ENCODE measurements at regions not wholly inside any gene's neighbourhood (a gene's known extent, or its start where the extent isn't known, plus 50 kb on each side); places are given as distances from the start of the nearest gene placed in this dataset.
"Not testable (repeated sequence)": the region's sequence is repeated elsewhere in the genome, so short reads cannot be mapped to it uniquely, and the experiment has no call there.

- no peak for DNase-seq
Measured at GRCh38 chr3:110910346-110910955, 161.2 kb upstream of the NECTIN3 start.

GRCh38 chr3:110918963-110919362 lies 152.7 kb upstream of the NECTIN3 start:
- no peak for DNase-seq

DNA sequence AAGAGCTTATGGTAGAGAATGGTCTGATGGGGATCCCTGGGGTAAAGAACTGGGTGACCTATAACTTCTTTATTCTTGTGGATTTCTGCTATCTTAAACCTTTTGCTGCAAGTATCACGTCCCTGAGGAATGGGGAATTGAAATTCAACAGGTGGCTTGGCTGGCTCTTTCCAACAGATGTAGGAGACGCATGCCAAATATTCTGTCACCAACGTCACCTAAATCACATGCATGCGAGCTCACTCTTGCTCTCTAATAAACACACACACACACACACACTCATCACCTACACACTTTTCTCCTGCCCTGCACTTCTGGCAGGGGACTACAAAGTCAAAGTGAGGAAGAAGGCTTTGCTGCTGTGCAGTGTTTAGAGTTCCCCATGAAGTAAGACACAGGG lies 145.8 kb upstream of the NECTIN3 start:
- no peak for DNase-seq

GRCh38 chr3:110928016-110928662 lies 143.5 kb upstream of the NECTIN3 start:
- DNase-seq: no peak

- no peak for DNase-seq
Measured at GRCh38 chr3:110929816-110930215, 141.8 kb upstream of the NECTIN3 start.

DNA sequence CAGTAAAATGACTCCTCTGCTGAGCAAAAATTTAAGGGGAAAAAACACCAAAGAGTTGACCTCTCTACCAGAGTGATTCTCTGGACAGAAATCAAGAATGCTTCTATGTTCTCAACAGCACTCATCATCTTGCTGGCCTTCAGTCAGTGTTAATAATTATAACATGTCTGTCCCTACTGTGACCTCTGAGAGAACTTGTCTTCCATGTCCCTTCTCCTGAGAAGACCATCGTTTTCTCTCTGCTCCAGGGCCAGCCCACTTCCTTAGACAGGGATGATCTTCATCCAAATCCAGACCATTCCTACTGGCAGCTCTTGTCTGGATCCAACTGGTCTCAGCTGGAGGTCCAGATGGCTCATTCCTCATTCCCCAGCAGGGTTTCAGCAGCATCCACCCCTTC lies 139.0 kb upstream of the NECTIN3 start:
- no peak for DNase-seq

- DNase-seq: no peak
Measured at GRCh38 chr3:110933821-110934426, 137.7 kb upstream of the NECTIN3 start.

- DNase-seq: no peak
Measured at GRCh38 chr3:110938629-110939028, 133.0 kb upstream of the NECTIN3 start.

DNA sequence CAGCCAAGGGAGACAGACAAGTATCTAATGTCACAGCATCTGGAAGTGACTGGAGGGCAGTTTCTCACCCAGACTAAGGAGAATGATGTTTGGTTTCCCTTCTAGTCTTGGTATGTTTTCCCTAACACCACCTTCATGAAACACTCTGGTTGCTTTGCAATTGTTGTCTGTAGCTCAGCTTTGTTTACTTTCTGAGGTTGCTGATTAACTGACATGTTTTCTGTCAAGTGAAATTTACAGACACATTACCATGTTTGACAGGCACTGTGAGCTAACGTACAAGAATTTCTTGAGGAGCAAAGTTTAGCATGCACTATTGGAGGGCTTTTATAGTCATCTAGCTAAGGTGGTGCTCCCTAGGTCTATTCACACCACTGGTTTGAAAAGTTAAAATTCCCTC lies 131.6 kb upstream of the NECTIN3 start:
- no peak for DNase-seq

- DNase-seq: no peak
Measured at GRCh38 chr3:110944782-110945181, 126.8 kb upstream of the NECTIN3 start.

DNA sequence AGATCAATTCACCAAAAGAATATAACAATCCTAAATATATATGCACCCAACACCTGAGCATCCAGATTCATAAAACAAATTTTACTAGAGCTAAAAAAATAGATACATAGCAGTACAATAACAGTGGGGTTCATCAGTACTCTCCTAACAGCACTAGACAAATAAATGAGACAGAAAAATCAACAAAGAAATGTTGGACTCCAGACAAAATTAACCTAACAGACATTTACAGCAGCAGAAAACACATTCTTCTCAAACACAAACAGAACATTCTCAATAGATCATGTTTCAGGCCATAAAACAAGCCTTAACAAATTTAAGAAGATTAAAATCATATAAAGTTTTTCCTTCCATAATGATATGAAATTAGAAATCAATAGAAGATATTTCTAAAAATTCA lies 124.8 kb upstream of the NECTIN3 start:
- no peak for DNase-seq

- not testable (repeated sequence) for DNase-seq
Measured at GRCh38 chr3:110949194-110949593, 122.4 kb upstream of the NECTIN3 start.

DNA sequence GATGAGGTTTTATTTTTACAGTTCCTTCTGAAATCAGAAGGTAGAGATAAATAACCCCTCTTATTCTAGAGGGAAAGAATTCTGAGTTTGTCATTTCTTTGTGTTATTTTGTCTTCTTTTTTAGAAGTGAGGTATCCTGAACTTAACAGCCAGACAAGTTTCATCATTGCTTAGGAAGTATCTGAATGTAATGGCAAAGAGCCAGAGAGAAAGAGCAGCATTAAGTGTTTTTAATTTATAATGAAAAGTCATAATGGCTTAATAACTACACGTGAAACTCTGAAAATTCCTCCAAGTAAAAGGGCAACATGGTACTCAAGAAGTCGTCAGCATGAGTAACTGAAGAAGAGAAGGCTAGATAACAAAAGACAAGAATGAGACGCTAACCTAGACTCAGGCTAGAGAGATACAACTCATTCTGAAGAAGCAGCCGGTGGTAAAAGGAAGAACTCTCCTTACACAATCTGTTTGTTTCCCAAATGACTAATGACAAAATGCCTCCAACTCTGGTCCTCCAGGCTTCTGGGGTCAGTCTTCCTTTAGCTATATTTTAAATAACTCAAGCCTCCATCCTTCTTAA lies 116.2 kb upstream of the NECTIN3 start:
- no peak for DNase-seq

DNA sequence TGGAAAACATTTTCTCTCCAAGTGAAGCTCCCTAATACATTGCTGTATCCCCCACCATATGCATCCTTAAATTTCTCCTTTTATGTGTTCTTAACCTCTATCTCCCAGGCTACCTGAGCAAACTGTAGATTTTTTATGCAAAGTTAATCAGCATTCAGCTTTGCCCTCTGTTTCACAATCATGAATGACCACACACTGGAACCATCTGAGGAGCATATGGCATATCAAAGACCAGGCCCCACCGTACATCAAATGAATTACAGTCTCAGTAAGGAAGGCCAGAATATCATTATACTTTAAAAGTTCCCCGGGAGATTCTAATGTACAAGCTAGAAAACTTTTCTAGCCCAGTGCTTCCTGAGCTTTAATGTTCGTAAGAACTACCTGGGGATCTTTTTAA lies 115.5 kb upstream of the NECTIN3 start:
- no peak for DNase-seq

- no peak for DNase-seq
Measured at GRCh38 chr3:110957247-110958025, 114.2 kb upstream of the NECTIN3 start.

DNA sequence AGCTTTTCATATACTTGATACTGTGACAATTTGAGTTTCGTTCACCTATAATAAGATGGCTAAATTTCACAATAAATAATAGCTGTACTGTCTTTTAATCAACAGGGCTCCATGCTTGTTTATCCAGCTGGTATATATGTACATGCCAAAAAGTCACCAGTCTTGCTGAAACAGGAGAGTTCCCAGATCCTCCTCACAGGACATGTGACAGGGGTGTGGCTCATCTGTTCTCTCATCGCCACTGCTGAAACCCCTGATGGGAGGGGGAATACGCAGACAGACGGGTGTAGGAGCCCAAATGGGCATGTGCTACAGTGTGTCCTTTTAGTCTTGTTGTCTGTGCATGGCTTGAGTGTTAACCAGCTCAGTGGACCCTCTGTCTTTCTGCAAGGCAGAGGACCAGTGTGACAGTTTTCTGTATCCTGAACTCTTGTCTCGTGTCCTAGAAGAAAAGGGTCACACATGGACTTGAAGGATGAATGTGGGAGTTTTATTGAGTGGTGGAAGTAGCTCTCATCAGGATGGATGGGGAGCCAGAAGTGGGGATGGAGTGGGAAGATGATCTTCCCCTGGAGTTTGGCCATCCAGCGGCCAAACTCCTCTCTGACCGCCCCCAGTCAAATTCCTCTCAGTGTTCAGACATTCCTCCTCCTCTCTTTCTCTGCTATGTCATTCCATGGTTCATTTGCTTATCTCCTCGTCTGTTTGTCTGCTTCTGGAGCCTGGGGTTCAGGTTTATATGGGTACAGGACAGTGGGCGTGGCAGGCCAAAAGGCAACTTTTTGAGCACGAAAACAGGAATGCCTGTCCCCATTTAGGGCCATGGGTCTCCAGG lies 113.1 kb upstream of the NECTIN3 start:
- DNase-seq: no peak

DNA sequence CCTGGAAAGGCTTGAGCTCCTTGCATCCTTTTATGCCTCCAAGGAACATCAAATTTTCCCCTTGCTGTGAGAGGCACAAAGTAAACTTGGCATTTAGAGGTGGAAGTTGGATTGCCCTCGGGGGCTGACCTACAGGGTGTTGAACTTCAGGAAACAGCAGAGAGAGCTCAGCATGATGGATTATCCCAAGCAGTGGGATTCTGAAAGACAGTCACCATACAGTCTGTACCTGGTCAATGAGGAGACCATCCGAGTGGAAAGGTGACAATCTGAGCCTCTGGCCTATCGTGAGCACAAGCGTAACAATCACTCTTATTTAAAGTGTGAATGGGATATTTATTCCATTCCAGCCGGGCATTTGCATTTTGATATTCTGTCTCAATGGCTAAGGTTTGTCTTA lies 105.6 kb upstream of the NECTIN3 start:
- DNase-seq: no peak

DNA sequence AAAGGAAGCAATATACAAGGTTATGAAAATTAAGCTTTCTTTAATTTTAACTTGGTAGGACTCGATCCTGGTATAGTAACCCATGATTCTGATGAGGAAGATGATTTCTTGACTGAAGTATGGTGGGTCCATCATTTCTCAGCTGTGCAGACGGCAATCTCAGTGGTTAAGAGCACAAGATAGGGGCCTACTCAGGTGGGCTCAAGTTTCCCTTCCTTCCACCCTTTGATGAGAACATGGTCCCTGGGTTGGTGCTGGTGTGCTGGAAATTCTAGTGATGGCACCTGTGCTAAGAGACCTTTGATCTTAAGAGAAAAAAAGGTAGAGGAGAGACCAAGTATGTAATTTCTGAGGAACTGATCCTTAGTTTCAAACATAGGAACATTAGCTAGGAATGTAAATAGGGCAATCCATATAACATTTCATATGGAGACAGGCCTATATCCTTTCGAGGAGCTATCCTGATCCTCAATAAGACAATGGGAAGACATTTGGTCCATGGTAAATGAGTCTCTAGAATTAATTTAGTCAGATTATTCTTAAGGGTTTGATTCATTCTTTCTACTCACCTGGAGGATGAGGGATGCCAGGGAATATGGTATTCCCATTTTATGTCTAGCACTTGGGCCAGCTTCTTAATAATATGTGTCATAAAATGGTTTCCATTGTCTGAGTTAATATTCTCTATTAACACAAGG lies 104.5 kb upstream of the NECTIN3 start:
- no peak for DNase-seq

- no peak for DNase-seq
Measured at GRCh38 chr3:110968076-110968475, 103.5 kb upstream of the NECTIN3 start.

DNA sequence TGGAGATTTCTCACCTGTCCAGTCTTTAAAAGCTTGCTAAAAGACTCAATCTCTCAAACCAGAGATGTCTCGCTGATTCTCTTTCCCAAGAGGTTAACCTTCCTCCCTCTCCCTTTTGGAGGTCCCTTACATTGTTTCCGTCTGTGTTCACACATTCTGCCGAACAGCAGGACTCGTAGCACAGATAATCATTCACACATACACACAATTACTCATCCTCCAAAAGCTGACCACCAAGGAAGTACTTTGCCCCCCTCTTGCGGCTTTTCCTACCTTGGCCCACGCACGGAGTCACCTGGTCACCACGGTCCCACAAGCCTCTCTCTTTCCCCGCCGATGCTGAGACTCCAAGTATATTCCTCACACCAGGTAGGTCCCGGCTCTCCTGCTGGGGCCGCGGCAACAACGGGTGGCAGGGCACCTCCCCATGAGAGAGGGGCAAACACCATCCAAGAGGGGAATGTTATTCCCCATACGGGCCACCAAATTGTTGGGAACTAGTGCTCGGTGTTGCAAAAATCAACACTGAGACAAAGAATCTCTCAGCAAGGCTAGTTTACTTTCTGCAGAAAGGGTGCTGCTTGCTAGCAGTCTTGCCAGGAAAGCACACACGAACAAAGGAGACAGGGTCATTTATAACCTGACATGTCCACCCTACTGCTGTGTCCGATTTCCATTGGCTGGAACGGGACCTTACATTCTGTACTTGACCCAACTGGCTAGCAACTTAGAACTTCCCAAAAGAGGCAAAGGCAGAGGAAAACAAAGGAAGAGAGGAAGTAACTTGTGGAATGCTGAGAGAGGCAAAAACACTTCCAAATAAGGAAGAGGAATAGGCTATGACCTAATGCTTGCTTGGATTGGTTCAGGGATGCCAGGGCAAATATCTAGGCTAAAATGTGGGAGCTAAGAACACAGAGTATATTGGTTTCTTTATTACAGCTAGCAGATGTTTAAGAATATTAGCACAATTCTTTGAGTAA lies 102.1 kb upstream of the NECTIN3 start:
- DNase-seq: no peak
